ENCODE measurements at regions not wholly inside any gene's neighbourhood (a gene's known extent, or its start where the extent isn't known, plus 50 kb on each side); places are given as distances from the start of the nearest gene placed in this dataset.

- WGBS, 2 donors = 53 to 65% methylated on average over 3 of the region's 3 CpGs
- DNase-seq (no peak), FAIRE-seq (no peak), ATAC-seq (no peak)
- H3K27me3 ChIP-seq = no peaks in the 10 kb centered on the region
- H3K4me3 ChIP-seq = no peak overlapping the region
- no peaks in the 10 kb centered on the region for H3K4me1 ChIP-seq
- intact Hi-C loops (cut with DNase I) = no loop called here
- no peaks in the 10 kb centered on the region for H3K36me3 ChIP-seq
- TF ChIP-seq CTCF (IDR thresholded peaks at IDR 0.05) = no peak
- H3K9me3 ChIP-seq = no peaks in the 10 kb centered on the region
- H3K27ac ChIP-seq = no peak overlapping the region
These were observed 955.5 kb upstream of the AUTS2 start for GRCh38 chr7:68642727-68643126.

GRCh38 chr7:68663392-68663791 lies 934.9 kb upstream of the AUTS2 start:
- TF ChIP-seq CTCF (IDR thresholded peaks at IDR 0.05) = no peak
- Histone ChIP-seq H3K9me3 (no peaks in the 10 kb centered on the region), H3K36me3 (no peaks in the 10 kb centered on the region), H3K27ac (no peak overlapping the region), H3K27me3 (peaks cover 0 to 2% (median 0%) of the 10 kb centered on the region in 4 donors), H3K4me1 (no peaks in the 10 kb centered on the region), H3K4me3 (no peak overlapping the region)
- 80 to 95% methylated on average over 1 of the region's 1 CpG for WGBS, 2 donors
- no peak for ATAC-seq
- DNase-seq = no peak
- FAIRE-seq = no peak
- intact Hi-C loops (cut with DNase I) = no loop called here

GRCh38 chr7:68671046-68671445 lies 927.2 kb upstream of the AUTS2 start:
- intact Hi-C loops (cut with DNase I) = loop anchor here in 1 of 3 donors (10.0 kb wide), 1 partner anchor 64 kb away; no protein-coding TSS in a partner anchor
- ATAC-seq = peak in 1 of 4 donors; percentile 29

GRCh38 chr7:68671671-68672070 lies 926.6 kb upstream of the AUTS2 start:
- no peak for DNase-seq
- Histone ChIP-seq H3K9me3 (no peaks in the 10 kb centered on the region), H3K27ac (no peak overlapping the region), H3K4me1 (no peaks in the 10 kb centered on the region), H3K36me3 (no peaks in the 10 kb centered on the region), H3K4me3 (no peak overlapping the region), H3K27me3 (peaks cover 0 to 6% (median 1%) of the 10 kb centered on the region in 4 donors)
- no peak for ATAC-seq
- WGBS, 2 donors = 76 to 81% methylated on average over 2 of the region's 2 CpGs
- intact Hi-C loops (cut with DNase I) = loop anchor here in 1 of 3 donors (10.0 kb wide), 1 partner anchor 63 kb away; no protein-coding TSS in a partner anchor
- no peak for TF ChIP-seq CTCF (IDR thresholded peaks at IDR 0.05)
- no peak for FAIRE-seq

More at GRCh38 chr7:68671046-68671445, 927.2 kb upstream of the AUTS2 start:
- no peaks in the 10 kb centered on the region for H3K36me3 ChIP-seq
- DNase-seq = no peak
- peaks cover 0 to 6% (median 1%) of the 10 kb centered on the region in 4 donors for H3K27me3 ChIP-seq
- 71 to 86% methylated on average over 2 of the region's 2 CpGs for WGBS, 2 donors
- no peak overlapping the region for H3K4me3 ChIP-seq
- H3K27ac ChIP-seq = no peak overlapping the region
- no peak for TF ChIP-seq CTCF (IDR thresholded peaks at IDR 0.05)
- H3K9me3 ChIP-seq = no peaks in the 10 kb centered on the region
- no peak for FAIRE-seq
- no peaks in the 10 kb centered on the region for H3K4me1 ChIP-seq

- Histone ChIP-seq H3K36me3 (no peaks in the 10 kb centered on the region), H3K27ac (no peak overlapping the region), H3K27me3 (no peaks in the 10 kb centered on the region), H3K4me3 (no peak overlapping the region), H3K9me3 (no peaks in the 10 kb centered on the region), H3K4me1 (no peaks in the 10 kb centered on the region)
- no peak for FAIRE-seq
- no peak for DNase-seq
- no peak for ATAC-seq
- 73 to 89% methylated on average over 3 of the region's 3 CpGs for WGBS, 2 donors
- intact Hi-C loops (cut with DNase I) = loop anchor here in 1 of 3 donors (10.0 kb wide), 1 partner anchor 60 kb away; no protein-coding TSS in a partner anchor
- no peak for TF ChIP-seq CTCF (IDR thresholded peaks at IDR 0.05)
These were observed 923.4 kb upstream of the AUTS2 start for GRCh38 chr7:68674826-68675225.

Data from pancreas (tissue), 10 donors.